Upper lobe of left lung (tissue), 4 donors: ENCODE measurements at regions not wholly inside any gene's neighbourhood (a gene's known extent, or its start where the extent isn't known, plus 50 kb on each side); places are given as distances from the start of the nearest gene placed in this dataset.

Experiments
- CTCF ChIP-seq, 6 experiments: fragments of 450-650 bp in 4 of 6; fragments of 200-600 bp in 2 of 6; sonication (generic) in 2 of 6; IDR thresholded peaks; one replicate each; pipeline ENCODE4 v1.5.1; 2016 to 2019; ENCODE audit warnings: antibody characterized with exemption in 6 of 6
- EP300 ChIP-seq, 4 donors: sonication (generic); formaldehyde crosslinking; IDR thresholded peaks; one replicate each; pipeline ENCODE4 v1.5.1; 2017; ENCODE audit warnings: antibody characterized with exemption in 4 of 4, control low read depth in 2 of 4
- POLR2A ChIP-seq, 4 donors: fragments of 450-650 bp; IDR thresholded peaks; one replicate each; pipeline ENCODE4 v1.5.1; 2016 to 2017; ENCODE audit warnings: antibody characterized with exemption in 4 of 4, mild to moderate bottlenecking in 2 of 4
- POLR2AphosphoS5 ChIP-seq, 2 donors: sonication (generic); formaldehyde crosslinking; IDR thresholded peaks; one replicate each; pipeline ENCODE4 v1.5.1; 2017; ENCODE audit warnings: antibody characterized with exemption in 2 of 2

- TF ChIP-seq CTCF (IDR thresholded peaks at IDR 0.05) (no peak), POLR2AphosphoS5 (IDR thresholded peaks at IDR 0.05) (no peak), POLR2A (IDR thresholded peaks at IDR 0.05) (no peak), EP300 (IDR thresholded peaks at IDR 0.05) (no peak)
Observed at GRCh38 chr5:74957906-74958305, 91.7 kb upstream of the FAM169A start.
